KMS-11 (cell line): ENCODE measurements at regions not wholly inside any gene's neighbourhood (a gene's known extent, or its start where the extent isn't known, plus 50 kb on each side); places are given as distances from the start of the nearest gene placed in this dataset.
"Not testable (repeated sequence)": the region's sequence is repeated elsewhere in the genome, so short reads cannot be mapped to it uniquely, and the experiment has no call there.

Source experiments
- H2AFZ ChIP-seq: fragments of 200-600 bp; sonication (generic); 2 replicates; pipeline ENCODE4 v1.6.1; 2016; ENCODE audit warnings: antibody characterized with exemption, mixed run types, low read depth
- H3K27ac ChIP-seq: fragments of 200-600 bp; sonication (generic); 2 replicates; pipeline ENCODE4 v1.6.1; 2016; ENCODE audit warnings: mild to moderate bottlenecking, mixed run types
- H3K27me3 ChIP-seq: fragments of 200-600 bp; sonication (generic); 2 replicates; pipeline ENCODE4 v1.6.1; 2017; ENCODE audit warnings: mild to moderate bottlenecking, low read depth, mixed run types, moderate library complexity; ENCODE audit not compliant: insufficient read depth
- H3K36me3 ChIP-seq: fragments of 200-600 bp; sonication (generic); 2 replicates; pipeline ENCODE4 v1.6.1; 2017; ENCODE audit warnings: mild to moderate bottlenecking, mixed run types; ENCODE audit not compliant: insufficient read depth
- H3K4me1 ChIP-seq: fragments of 200-600 bp; sonication (generic); 2 replicates; pipeline ENCODE4 v1.6.1; 2016; ENCODE audit warnings: mild to moderate bottlenecking, low read depth, mixed run types; ENCODE audit not compliant: poor library complexity, severe bottlenecking
- H3K4me2 ChIP-seq: fragments of 200-600 bp; sonication (generic); 2 replicates; pipeline ENCODE4 v1.7.0; 2016; ENCODE audit warnings: mild to moderate bottlenecking, mixed run types
- H3K4me3 ChIP-seq: fragments of 200-600 bp; sonication (generic); IDR thresholded peaks from 2 replicates; pipeline ENCODE4 v1.6.1; 2017; ENCODE audit warnings: low read depth, low read length, mixed read lengths; ENCODE audit not compliant: insufficient read depth
- H3K79me2 ChIP-seq: fragments of 200-600 bp; sonication (generic); 2 replicates; pipeline ENCODE4 v1.6.1; 2016; ENCODE audit warnings: low read depth, mixed run types; ENCODE audit not compliant: insufficient read depth
- H3K9ac ChIP-seq: fragments of 200-600 bp; sonication (generic); 2 replicates; pipeline ENCODE4 v1.6.1; 2016; ENCODE audit warnings: mild to moderate bottlenecking, mixed run types
- H4K20me1 ChIP-seq: fragments of 200-600 bp; sonication (generic); 2 replicates; pipeline ENCODE4 v1.6.1; 2016; ENCODE audit warnings: mild to moderate bottlenecking, mixed run types; ENCODE audit not compliant: insufficient read depth
- CTCF ChIP-seq: fragments of 200-600 bp; sonication (generic); conservative IDR thresholded peaks from 2 replicates; pipeline ENCODE4 v1.6.1; 2017; ENCODE audit warnings: low read depth, mild to moderate bottlenecking, antibody characterized with exemption, low read length, moderate library complexity, mixed read lengths

DNA sequence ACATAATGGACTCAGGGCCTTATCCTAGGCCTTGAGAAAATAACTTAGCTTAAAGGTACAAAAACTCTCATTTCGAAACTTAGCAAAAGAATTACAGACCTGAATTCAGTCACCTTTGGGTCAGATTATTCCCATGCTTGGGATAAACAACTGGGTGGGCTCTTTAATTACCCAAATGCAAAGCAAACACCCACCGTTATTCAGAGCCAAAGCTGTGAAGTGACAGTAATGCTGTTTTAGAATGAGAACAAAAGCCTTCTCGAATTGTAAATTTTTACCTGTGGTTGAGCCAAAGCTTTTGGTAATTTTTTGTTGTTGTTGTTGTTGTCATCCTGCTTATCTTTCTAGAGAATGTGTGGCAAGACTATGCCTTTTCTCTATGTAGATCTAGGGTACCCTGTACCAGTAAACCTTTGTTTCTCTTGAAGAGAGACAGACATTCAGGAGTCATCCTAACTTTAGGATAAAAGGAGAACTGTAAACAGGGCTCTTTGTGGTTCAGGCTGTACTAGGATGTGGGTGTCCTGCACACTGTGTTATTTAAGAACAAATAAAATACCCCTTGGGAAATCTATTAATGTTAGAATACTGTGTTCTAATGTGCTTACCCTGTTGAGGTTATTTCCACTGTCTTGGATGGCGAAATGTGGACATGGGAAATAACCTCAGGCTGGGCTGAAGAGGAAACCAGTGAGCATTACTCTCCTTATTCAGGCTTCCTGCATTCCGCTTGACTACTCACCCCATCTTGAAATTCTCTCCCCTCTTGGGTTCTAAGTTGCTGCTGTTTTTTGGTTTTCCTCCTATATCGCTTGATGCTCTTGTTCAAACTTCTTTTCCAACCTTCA lies 480.7 kb downstream of the CD83 start:
- no peak overlapping the region for H2AFZ ChIP-seq
- H3K4me2 ChIP-seq: no peak overlapping the region
- H3K36me3 ChIP-seq: no peaks in the 10 kb centered on the region
- no peaks in the 10 kb centered on the region for H3K79me2 ChIP-seq
- no peak overlapping the region for H3K4me3 ChIP-seq
- no peaks in the 10 kb centered on the region for H3K4me1 ChIP-seq
- no peak for TF ChIP-seq CTCF
- no peak overlapping the region for H3K9ac ChIP-seq
- H3K27ac ChIP-seq: no peak overlapping the region
- no peaks in the 10 kb centered on the region for H3K27me3 ChIP-seq
- H4K20me1 ChIP-seq: no peaks in the 10 kb centered on the region

GRCh38 chr6:14600306-14600705 lies 482.7 kb downstream of the CD83 start:
- not testable (repeated sequence) for H3K4me3 ChIP-seq, H3K27me3 ChIP-seq, H3K27ac ChIP-seq, H4K20me1 ChIP-seq, H3K4me1 ChIP-seq, H3K9ac ChIP-seq, H2AFZ ChIP-seq, H3K79me2 ChIP-seq, H3K36me3 ChIP-seq, H3K4me2 ChIP-seq

DNA sequence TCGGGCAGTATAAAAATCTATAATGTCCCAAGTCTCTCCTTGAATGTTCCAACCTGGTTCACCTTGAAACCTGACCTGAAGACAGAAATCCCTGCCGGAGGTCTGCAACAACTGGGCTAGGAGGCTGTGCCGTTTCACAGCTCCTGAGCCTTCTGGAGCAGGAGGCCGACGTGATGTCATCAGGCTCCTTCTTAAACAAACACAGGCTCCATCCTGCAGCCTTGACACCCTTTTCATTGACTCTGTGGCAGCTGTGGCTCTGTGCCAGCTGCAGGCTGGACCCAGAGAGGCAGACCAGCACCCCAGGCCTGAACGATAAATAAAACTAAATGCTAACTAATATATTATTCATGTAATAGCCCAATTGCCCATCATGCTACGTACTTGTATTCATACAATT lies 483.9 kb downstream of the CD83 start:
- H3K4me3 ChIP-seq: no peak overlapping the region
- H2AFZ ChIP-seq: no peak overlapping the region
- TF ChIP-seq CTCF: no peak
- no peaks in the 10 kb centered on the region for H3K27me3 ChIP-seq
- no peak overlapping the region for H3K4me2 ChIP-seq
- H3K4me1 ChIP-seq: no peaks in the 10 kb centered on the region
- H4K20me1 ChIP-seq: no peaks in the 10 kb centered on the region
- no peaks in the 10 kb centered on the region for H3K79me2 ChIP-seq
- no peaks in the 10 kb centered on the region for H3K36me3 ChIP-seq
- no peak overlapping the region for H3K9ac ChIP-seq
- no peak overlapping the region for H3K27ac ChIP-seq

- Histone ChIP-seq H3K27me3 (no peaks in the 10 kb centered on the region), H3K27ac (no peak overlapping the region), H3K4me2 (no peak overlapping the region), H2AFZ (no peak overlapping the region), H4K20me1 (no peaks in the 10 kb centered on the region), H3K9ac (no peak overlapping the region), H3K36me3 (no peaks in the 10 kb centered on the region), H3K4me1 (no peaks in the 10 kb centered on the region), H3K4me3 (no peak overlapping the region), H3K79me2 (no peaks in the 10 kb centered on the region)
- no peak for TF ChIP-seq CTCF
Measured at GRCh38 chr6:14606353-14606752, 488.8 kb downstream of the CD83 start.

- TF ChIP-seq CTCF: no peak
Measured at GRCh38 chr6:14610141-14610540, 492.6 kb downstream of the CD83 start.

More at GRCh38 chr6:14610141-14610540, 492.6 kb downstream of the CD83 start:
- Histone ChIP-seq H4K20me1 (no peaks in the 10 kb centered on the region), H3K9ac (no peak overlapping the region), H3K79me2 (no peaks in the 10 kb centered on the region), H2AFZ (no peak overlapping the region), H3K4me2 (no peak overlapping the region), H3K4me3 (no peak overlapping the region), H3K4me1 (no peaks in the 10 kb centered on the region), H3K27ac (no peak overlapping the region), H3K27me3 (no peaks in the 10 kb centered on the region), H3K36me3 (no peaks in the 10 kb centered on the region)
